ENCODE measurements at regions not wholly inside any gene's neighbourhood (a gene's known extent, or its start where the extent isn't known, plus 50 kb on each side); places are given as distances from the start of the nearest gene placed in this dataset.

GRCh38 chrX:68918202-68918601, 89.4 kb downstream of the EFNB1 start:
- Histone ChIP-seq H2BK15ac (ENCODE audit: low read depth, low read length) (no peak overlapping the region), H3K27me3 (ENCODE audit: control insufficient read depth, insufficient read depth, low read length) (peaks cover 25% of the 10 kb centered on the region), H3K4me3 (ENCODE audit: insufficient read depth, low read depth, low read length) (no peak overlapping the region), H3K4me1 (ENCODE audit: control insufficient read depth, insufficient read depth, low read length) (no peaks in the 10 kb centered on the region), H2BK5ac (ENCODE audit: low read depth, low read length, poor library complexity, severe bottlenecking) (no peak overlapping the region), H2AK5ac (ENCODE audit: low read depth, low read length) (no peak overlapping the region), H2BK20ac (ENCODE audit: low read depth, low read length) (no peak overlapping the region), H4K8ac (ENCODE audit: low read depth in 2 of 2, low read length in 2 of 2) (no peak overlapping the region), H4K91ac (ENCODE audit: insufficient read depth, low read depth, low read length) (no peak overlapping the region), H3K23ac (ENCODE audit: low read depth, low read length) (no peak overlapping the region), H2BK120ac (ENCODE audit: low read depth, low read length) (no peak overlapping the region), H3K4me2 (ENCODE audit: low read depth, low read length) (no peak overlapping the region), H3K18ac (ENCODE audit: low read depth, low read length) (no peak overlapping the region), H4K20me1 (ENCODE audit: insufficient read depth, low read length) (no peaks in the 10 kb centered on the region), H3K9me1 (ENCODE audit: insufficient read depth, low read length) (no peaks in the 10 kb centered on the region; the same call in 1 of the 2 replicates), H3K9ac (ENCODE audit: low read depth, low read length) (no peak overlapping the region), H3K79me1 (ENCODE audit: low read depth in 1 of 2, low read length in 2 of 2) (no peaks in the 10 kb centered on the region), H3K56ac (ENCODE audit: extremely low read depth, insufficient read depth, low read length) (no peak overlapping the region), H3K4ac (ENCODE audit: low read depth, low read length) (no peak overlapping the region), H2AK9ac (replicated peaks; ENCODE audit: low read depth, low read length, poor library complexity) (no peak overlapping the region), H3K9me3 (ENCODE audit: control insufficient read depth, insufficient read depth, low read length) (no peaks in the 10 kb centered on the region), H4K5ac (ENCODE audit: low read depth, low read length) (no peak overlapping the region), H3K27ac (ENCODE audit: insufficient read depth, low read length) (no peak overlapping the region), H3K36me3 (ENCODE audit: control insufficient read depth, insufficient read depth, low read length) (no peaks in the 10 kb centered on the region), H3K14ac (replicated peaks; ENCODE audit: low read depth, low read length) (no peak overlapping the region), H2AFZ (replicated peaks; ENCODE audit: low read length, poor library complexity) (no peak overlapping the region)
- TF ChIP-seq NFE2L2 (IDR thresholded peaks at IDR 0.05; ENCODE audit: low read depth, low read length) (no peak), MAFK (IDR thresholded peaks at IDR 0.05; ENCODE audit: low read depth, low read length) (no peak), RAD21 (IDR thresholded peaks at IDR 0.05; ENCODE audit: low read length) (no peak), MAZ (IDR thresholded peaks at IDR 0.05; ENCODE audit: borderline replicate concordance, low read depth, low read length) (no peak), BHLHE40 (IDR thresholded peaks at IDR 0.05; ENCODE audit: low read depth, low read length) (no peak), FOS (IDR thresholded peaks at IDR 0.05; ENCODE audit: low read depth, low read length) (no peak), USF2 (IDR thresholded peaks at IDR 0.05; ENCODE audit: low read depth, low read length) (no peak)
- ATAC-seq (ENCODE audit: low read depth), result no peak
- in situ Hi-C loops (cut with MboI; ENCODE audit: low sequenced_read_pairs) (no loop called here), intact Hi-C loops (cut with micrococcal nuclease) (no loop called here), dilution Hi-C loops (cut with HindIII; ENCODE audit: low sequenced_read_pairs, unreplicated experiment) (no loop called here)
- ChIA-PET CTCF (no interaction called here), POLR2A (ENCODE audit: unreplicated experiment) (no interaction called here)
- no peak for DNase-seq
- BruUV-seq (replicated peaks), result no TSS peak
- WGBS, 2 experiments (ENCODE audit: extremely low coverage in 2 of 2, insufficient read length in 1 of 2), result no CpG with 5 or more reads among the region's 2 CpGs

All from IMR-90 (cell line).